GM18951 (cell line): ENCODE measurements at regions not wholly inside any gene's neighbourhood (a gene's known extent, or its start where the extent isn't known, plus 50 kb on each side); places are given as distances from the start of the nearest gene placed in this dataset.

Experiments
- POLR2A ChIP-seq: IDR thresholded peaks from 4 replicates; pipeline ENCODE4 v1.6.1; 2011; ENCODE audit warnings: mild to moderate bottlenecking; ENCODE audit not compliant: insufficient read length, insufficient read depth; ENCODE audit errors: extremely low read depth
- in situ Hi-C: fragments of 300-500 bp; cut with MboI; formaldehyde crosslinking; loops from one replicate; pipeline ENCODE4 v1.12.0; 2022; ENCODE audit warnings: low sequenced_read_pairs, mixed read lengths, inconsistent platforms; ENCODE audit not compliant: unreplicated experiment

- TF ChIP-seq POLR2A, result no peak
Observed at GRCh38 chr6:28769626-28770402, 154.0 kb downstream of the TRIM27 start.

GRCh38 chr6:28770732-28771131 is 153.1 kb downstream of the TRIM27 start:
- in situ Hi-C loops, result no loop called here
- no peak for TF ChIP-seq POLR2A

More at GRCh38 chr6:28769626-28770402, 154.0 kb downstream of the TRIM27 start:
- in situ Hi-C loops, result no loop called here

GRCh38 chr6:28771401-28772267 is 152.2 kb downstream of the TRIM27 start:
- in situ Hi-C loops, result no loop called here
- TF ChIP-seq POLR2A, result no peak

DNA sequence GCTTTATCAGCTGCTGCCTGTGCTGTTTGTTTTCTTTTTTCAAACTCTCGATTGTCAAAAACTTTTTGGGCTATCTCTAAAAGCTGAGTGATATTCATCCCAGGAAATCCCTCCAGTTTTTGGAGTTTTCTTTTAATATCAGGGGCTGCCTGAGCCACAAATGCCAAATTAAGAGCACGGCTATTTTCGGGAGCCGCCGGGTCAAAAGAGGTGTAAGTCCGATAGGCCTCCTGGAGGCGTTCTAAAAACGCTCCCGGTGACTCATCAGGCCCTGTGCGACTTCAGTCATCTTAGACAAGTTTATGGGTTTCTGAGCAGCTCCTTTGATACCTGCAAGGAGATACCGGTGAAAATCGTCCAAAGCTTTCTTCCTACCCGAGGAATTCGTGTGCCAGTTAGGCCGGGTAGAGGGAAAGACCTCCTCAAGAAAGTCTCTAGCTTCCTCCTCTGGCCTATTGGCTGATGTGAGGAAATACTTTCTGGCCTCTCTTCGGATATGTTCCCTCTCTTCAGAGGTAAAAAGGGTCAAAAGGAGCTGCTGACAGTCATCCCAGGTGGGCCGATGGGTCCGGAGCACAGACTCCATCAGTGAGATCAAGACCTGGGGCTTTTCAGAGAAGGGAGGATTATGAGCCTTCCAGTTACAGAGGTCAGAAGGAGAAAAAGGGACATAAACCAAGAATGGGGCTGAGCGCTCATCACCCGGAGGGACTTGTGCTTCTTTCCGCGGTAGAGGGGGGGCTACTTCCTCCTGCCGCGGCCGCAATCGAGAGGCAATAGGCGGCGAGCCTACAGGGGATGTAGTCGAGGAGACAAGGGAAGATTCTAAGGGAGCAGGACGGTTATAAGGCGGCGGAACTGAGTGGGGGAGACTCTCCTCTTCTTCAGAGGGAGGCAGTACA is 151.1 kb downstream of the TRIM27 start:
- no peak for TF ChIP-seq POLR2A
- in situ Hi-C loops, result no loop called here

DNA sequence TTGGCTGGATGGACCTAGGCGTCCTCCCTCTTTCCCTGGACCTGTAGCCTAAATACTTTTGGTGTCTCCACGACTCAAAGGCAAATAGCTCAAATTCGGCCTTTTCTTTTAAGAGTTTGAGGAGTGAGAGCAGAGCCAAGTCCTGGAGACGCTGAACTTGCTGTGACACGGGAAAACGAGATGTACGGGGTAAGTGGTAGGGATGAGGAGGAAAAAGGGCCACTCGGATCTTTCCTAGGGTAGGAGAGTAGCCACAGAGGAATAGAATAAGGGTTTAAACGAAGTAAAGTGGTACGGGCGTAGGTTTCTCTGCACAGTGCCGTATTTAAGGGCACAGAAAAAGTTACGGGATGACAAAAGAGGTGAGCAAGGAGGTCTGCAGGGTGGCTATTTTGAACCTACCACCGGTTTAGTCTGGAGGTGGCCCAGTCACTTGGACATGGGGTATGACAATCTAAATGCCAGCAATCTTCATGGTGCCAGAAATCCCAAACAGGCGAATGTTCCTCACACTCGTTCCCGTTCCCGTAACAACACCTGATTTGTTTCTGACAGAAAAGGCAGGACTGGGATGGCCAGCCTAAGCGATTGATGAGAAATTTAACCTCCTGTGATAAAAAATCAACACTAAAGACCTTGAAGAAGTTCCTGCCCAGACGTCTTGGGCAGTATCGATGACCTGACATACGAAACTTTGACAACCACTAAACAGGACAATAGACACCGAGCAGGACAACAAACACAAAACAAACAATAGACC is 149.3 kb downstream of the TRIM27 start:
- no peak for TF ChIP-seq POLR2A
- in situ Hi-C loops, result no loop called here

DNA sequence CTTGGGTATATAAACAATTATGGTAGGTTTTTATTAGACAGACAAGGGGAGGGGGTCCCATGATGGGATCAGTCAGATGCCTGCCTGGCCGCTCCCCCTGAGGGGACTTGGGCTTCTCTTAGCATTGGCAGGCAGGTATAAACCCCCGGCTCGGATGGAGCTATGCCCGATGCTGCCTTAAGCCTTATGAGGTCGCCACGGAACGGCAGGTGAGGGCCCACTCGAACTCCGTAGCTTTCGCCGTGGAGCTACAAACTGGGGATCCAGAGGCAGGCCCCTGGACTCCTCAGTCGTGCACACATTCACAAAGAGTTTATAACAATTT is 148.8 kb downstream of the TRIM27 start:
- in situ Hi-C loops, result no loop called here
- no peak for TF ChIP-seq POLR2A

DNA sequence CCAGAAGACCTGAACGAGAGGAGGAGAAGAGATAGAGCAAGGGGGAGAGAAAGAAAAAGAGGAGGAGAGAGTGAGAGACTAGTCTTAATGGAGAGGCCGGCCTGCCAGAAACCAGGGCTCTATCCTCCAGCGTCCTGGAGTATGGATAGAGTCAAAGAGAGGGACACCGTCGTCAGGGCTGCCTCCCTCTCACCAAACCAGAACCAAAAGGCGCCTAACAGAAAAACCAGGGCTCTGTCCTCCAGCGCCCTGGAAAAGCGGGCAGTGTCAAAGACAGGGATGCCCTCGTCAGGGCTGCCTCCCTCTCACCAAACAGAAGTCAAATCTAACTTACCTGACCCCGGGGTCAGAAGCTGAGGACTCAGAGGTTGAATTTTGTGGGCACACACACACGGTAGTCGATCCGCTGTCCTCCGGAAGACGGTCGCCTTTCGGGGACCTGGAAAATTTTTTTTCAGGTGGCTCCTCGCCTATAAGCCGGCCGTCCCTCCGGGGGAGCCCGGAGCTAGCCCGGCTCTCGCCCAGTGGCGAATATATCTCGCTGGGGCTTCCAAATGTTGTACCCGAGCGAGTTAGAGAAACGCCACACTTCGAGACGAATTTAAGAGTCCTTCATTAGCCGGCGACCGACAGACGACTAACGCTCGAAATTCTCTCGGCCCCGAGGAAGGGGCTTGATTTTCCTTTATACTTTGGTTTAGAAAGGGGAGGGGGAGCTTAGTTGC is 148.2 kb downstream of the TRIM27 start:
- TF ChIP-seq POLR2A, result no peak
- in situ Hi-C loops, result no loop called here

DNA sequence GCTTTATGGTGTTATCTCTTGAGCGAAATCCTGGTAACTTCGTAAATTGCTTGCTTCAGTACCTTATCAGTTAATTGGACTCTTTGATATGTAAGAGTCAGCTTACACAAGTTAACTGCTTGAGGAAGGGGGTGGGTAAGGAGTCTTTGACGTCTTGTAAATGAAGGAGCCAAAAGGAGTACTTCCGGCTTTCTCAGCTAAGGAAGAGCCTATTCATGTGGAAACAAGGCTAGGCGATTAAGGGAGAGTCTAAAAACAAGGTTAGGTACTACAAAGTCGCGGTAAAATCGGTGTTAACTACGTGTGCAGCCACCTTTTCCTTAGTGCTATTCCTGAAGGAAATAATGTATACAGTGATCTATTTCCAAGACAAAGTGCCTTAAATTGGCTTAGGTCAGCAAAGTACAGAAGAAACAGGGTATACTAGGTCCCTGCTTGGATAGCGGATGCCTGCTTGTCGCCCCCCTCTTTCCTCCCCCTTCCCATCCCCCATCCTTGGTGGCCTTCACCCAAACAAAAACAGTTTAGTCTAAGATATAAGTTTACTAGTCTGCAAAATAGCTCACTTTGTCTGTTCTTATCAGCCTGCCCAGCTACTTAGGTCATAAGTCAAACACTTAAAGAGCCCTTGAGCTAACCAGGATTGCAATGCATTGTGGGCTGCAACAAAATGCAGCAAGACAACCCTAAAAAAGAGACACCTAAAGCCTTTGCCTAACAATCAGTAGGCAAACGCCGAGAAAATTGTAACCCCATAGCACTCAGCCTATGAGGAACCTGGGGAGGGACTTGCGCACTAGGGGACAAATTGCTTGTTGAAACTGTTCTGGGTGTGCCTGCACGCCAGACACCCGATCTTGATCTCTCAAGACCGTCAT is 147.3 kb downstream of the TRIM27 start:
- no peak for TF ChIP-seq POLR2A
- in situ Hi-C loops, result no loop called here

DNA sequence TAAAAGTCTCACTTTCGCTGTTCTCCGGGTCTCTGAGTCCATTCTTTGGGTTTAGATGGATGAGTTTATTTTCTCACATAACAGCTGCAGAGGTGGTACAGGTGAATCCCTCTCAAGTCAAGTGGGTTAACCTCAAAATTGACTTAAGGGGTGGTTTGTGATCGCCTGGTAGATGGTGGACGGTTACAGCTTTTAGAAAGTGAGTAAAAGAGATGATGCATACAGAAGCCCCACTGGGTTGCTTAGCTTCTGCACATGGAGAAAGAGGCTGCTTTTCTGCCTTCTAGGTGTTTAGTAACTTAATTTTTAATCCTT is 146.7 kb downstream of the TRIM27 start:
- in situ Hi-C loops, result no loop called here
- TF ChIP-seq POLR2A, result no peak

DNA sequence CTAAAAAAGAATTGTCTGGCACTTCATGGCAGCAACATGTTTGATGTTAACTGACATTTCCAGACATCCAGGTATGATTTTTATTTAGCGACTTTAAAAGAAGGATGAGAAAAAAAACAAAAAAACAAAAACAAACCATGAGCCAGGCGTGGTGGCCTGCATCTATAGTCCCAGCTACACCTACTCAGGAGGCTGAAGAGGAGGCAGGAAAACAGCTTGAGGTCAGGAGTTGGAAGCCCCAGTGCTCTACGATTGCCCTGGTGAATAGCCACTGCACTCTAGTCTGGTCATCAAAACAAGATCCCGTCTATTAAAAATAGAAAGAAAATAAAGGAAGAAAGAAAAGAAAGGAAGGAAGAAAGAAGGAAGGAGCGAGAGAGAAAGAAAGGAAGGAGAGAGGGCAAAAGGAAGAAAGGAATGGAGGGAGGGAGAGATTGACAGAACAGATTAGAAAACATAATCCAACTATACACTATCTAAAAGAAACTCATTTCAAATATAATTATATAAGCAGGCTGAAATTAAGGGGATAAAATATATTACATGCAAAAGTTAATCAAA is 141.6 kb downstream of the TRIM27 start:
- in situ Hi-C loops, result no loop called here

More for the DNA sequence above, 141.6 kb downstream of the TRIM27 start:
- TF ChIP-seq POLR2A, result no peak
